ENCODE measurements at regions not wholly inside any gene's neighbourhood (a gene's known extent, or its start where the extent isn't known, plus 50 kb on each side); places are given as distances from the start of the nearest gene placed in this dataset.

- no peak for DNase-seq
These were observed 131.1 kb upstream of the TBX20 start for GRCh38 chr7:35384761-35385700.

- DNase-seq = no peak
These were observed 126.9 kb upstream of the TBX20 start for GRCh38 chr7:35380739-35381224.

DNA sequence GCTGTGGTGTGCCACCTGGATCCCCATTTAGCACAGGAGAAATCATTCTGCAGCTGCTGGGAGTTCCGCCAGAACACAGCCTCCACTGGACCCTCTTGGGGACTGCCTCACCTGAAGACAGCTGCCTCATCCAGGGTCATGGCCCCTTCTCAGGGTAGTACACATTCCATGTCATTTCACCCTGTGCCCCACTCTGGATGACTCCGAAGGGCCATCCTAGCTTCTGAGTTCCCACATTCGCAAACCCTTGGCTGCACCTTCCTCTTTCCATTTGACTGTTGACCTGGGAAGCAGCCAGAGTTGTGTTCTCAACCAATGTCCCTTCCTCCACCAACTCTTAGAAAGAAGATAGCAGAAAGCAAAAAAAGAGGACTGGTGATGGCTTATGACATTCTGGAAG lies 125.6 kb upstream of the TBX20 start:
- no peak for DNase-seq

DNA sequence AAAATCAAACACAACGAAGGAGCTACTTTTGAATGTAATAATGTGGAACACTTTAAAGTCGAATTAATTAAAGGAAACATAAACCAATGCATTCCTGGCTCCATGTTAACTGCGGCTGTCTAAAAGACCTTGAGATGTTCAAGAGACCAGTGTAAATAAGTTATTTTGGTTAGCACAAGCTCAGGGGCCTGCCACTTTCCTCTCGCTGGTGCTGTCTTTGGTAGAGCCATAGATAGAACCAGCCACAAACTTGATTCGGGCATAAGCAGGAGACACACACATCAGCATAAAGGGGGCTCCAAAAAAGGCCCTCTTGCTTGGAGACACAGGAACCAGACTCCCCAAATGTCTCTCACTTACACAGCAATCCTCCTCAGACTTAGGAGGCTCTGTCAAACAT lies 121.6 kb upstream of the TBX20 start:
- DNase-seq = no peak

GRCh38 chr7:35374858-35375257 lies 121.0 kb upstream of the TBX20 start:
- no peak for DNase-seq

DNA sequence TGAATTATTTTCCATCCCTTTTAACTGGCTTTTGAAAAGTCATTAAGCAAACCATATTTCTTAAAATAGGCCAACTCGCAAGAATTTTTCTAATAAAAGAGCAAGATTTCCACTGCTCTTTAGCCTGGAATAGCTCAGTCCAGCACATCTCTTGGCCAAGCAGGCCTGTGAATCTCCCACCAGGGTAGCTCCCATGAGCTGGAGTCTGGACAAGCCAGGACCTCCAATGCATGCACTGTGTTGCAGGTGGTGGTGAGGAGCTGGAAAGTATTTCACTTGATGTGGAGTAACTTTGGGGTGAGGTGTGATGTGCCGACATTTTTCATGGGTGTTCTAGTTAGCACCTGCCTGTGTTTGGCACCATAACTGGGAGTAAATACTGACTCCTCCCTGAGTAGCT lies 117.3 kb upstream of the TBX20 start:
- DNase-seq = no peak

DNA sequence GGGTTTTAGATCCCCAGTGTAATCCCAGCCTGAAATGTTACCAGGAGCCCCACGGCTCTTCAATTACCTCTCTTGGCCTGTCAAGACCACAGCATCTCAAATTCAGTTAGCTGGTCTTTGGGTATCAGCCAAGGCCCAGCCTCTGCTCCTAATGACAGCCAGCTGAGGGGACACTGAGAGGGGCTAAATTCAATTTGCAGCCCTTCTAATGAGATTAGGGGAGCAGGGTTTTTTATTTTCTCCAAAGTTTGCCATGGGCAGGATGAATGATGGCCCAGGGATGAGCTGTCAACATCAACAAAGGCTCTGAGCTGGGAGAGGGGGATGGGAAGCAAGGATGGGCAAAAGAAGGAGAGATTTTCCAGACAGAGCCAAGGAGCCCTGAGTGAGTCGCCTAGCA lies 116.8 kb upstream of the TBX20 start:
- DNase-seq = no peak

GRCh38 chr7:35366167-35367155 lies 112.6 kb upstream of the TBX20 start:
- no peak for DNase-seq

- DNase-seq = no peak
These were observed 111.6 kb upstream of the TBX20 start for GRCh38 chr7:35365523-35365922.

DNA sequence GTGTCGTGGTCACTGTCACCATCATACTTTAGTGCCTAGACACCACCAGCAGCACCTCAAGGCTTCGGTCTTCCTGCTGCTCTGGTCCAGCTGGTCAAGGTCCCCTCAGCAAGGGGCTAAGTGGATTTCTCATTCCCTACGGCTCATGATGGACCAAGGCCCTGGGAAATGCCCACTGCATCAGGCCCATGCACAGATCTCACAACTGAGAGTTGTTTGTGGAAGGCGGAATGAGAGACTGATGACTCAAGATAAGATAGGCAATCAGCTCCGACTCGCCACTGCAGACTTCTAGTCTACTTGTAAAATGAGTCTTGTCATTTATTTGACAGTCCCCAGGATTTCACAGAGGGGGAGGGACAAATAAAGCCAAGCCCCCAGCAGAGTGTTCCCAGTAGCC lies 108.4 kb upstream of the TBX20 start:
- DNase-seq = no peak

GRCh38 chr7:35359423-35359822 lies 105.5 kb upstream of the TBX20 start:
- DNase-seq = no peak

DNA sequence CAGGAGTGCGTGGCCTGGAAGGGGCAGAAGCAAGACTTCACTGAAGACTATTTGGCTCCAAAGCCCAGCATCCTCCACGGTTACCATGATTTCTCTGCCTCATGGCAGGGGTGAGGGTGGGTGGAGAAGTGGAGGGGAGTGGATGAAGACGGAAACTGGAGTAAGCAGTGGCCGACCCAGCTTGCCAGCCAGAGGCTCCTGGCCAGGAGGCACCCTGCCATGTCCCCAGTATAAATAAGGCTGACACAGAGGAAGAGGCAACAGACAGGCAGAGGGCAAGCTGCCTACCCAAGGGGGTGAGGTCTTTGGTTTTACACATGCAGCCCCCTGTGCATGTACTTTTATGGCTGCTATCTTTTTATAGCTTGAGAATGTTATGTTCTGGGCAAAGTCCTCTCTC lies 102.6 kb upstream of the TBX20 start:
- no peak for DNase-seq

DNA sequence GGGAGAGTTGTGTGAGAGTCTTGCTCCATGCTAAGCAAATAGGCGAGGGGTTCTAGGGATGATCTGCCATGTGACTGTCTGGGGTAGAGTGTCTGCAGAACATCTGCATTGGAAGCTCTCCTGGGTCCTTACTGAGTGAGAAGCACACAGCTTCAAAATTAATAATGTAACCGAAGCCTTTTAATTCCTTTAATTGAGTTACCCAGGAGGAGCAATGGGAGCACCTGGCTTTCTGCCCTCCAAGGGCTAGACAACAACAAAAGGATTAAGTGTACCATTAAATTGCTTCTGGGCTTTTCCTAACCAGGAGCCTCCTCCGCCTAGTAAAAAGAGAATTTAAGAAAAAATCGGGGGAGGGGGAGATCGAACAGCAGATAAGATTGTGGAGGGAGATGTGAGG lies 102.0 kb upstream of the TBX20 start:
- no peak for DNase-seq

- DNase-seq = no peak
These were observed 101.3 kb upstream of the TBX20 start for GRCh38 chr7:35355199-35355598.

- no peak for DNase-seq
These were observed 99.6 kb upstream of the TBX20 start for GRCh38 chr7:35353481-35353880.

GRCh38 chr7:35351466-35351865 lies 97.6 kb upstream of the TBX20 start:
- no peak for DNase-seq

DNA sequence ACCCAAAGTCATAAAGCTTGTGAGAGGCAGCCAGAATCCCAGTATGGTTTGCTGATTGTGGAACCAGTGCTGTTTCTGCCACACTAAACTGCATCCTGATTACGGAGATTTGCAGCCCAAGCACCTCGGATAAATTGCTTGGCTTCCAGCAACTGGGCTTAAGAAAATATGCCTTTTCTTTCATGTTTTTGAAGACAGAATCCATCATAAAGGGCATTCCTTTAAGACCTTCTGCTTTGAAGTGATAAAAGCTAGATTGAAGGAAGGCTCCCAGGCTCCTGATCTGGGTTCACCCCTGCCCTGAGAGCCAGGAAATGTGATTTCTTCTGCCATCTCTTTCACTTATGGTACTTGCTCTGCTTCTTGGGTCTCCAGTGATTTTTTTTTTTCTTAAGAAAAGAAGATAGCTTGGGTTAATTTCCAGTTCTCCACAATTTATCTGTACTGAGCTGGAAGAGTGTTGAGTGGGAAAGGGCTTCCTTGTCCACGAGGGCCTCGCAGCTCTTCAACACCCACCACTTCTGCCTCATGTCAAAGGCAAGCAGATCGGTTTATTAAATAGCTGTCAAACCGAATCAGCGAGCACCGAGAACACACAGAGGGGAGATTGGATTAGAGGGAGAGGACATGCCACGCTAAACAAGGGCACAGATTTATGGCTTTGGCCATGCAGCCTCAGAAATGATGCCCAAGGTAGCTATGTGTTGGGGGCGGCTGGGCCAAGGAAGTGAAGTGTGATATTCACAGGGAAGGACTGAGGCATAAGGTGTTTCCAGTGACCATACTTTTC lies 94.9 kb upstream of the TBX20 start:
- DNase-seq = no peak

DNA sequence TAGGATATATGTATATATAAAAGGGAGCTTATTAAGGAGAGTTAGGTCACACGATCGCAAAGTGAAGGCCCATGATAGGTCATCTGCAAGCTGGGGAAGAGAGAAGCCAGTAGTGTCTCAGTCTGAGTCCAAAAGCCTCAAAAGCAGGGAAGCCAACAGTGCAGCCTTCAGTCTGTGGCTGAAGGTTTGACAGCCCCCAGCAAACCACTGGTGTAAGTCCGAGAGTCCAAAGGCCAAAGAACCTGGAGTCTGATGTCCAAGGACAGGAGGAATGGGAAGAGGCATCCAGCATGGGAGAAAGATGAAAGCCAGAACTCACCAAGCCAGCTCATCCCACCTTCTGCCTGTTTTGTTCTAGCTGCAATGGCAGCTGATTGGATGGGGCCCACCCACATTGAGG lies 88.9 kb upstream of the TBX20 start:
- no peak for DNase-seq

GRCh38 chr7:35339811-35340210 lies 85.9 kb upstream of the TBX20 start:
- DNase-seq = no peak

DNA sequence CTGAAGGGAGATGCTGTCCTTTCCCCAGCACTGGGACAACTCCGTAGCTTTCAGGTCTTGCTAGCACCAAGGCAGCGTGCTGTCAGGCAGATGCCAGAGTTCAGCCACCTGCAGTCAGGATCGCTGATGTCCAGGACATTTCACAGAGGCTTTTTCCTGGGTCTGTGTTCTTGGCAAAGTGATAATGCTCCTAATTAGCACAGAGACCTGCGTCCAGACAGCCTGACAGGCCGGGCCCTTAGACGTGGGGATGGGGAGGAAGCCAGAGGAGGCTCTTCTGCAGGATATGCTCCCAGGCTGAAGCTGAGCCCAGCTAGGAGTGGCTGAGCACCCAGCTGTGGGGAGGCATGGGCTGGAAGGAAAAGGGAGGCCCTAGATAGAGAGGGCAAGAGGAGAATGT lies 82.5 kb upstream of the TBX20 start:
- DNase-seq = no peak

DNA sequence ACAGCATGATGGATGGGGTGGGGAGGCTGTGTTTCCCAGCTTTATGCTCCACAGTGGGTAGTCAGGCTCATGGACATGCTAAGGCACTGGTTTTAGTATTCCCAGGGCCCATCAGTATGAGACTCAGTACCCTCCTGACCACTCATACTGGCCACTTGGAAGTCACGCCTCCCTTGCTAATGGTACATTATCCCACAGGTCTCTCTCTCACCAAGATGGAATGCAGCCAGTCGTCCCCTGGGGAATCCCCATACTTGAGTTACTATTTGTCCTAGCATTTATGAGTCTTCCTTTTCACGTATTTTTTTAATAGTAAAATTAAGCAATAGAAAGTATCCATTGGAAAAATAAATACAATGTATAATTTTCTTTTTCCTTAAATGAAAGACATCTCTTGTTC lies 80.6 kb upstream of the TBX20 start:
- DNase-seq = no peak

GRCh38 chr7:35333265-35333664 lies 79.4 kb upstream of the TBX20 start:
- DNase-seq = no peak
